Stimulated activated CD8-positive, alpha-beta memory T cell treated with anti-CD3 and anti-CD28 coated beads, Interleukin-4, amount 100 ng/mL, for 24 hours (primary cell): ENCODE measurements at regions not wholly inside any gene's neighbourhood (a gene's known extent, or its start where the extent isn't known, plus 50 kb on each side); places are given as distances from the start of the nearest gene placed in this dataset.

Experiments
- DNase-seq: peaks from one replicate; pipeline ENCODE4 v3.0.0-alpha.2; 2020; ENCODE audit warnings: low read depth

- no peak for DNase-seq
Observed at GRCh38 chr18:78701771-78702396, 277.7 kb upstream of the SALL3 start.

DNA sequence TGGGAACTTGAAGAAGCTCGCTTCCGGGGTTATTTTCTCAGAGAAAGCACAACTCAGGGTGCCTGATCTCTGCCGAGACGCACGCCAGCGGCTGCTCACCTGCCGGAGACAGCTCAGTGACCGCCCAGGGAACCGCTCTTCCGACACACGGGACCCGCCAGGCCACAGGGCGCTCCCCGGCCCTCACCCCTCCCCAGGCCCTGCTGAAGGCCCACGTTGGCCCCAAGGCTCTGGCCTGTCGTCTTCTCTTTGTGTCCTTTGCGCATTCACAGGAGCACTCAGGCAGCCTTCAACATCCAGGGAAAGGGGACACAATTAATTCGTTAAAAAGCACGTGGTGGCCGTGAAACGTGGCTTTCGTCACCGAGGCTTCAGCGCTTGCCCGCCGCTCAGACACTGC, 276.3 kb upstream of the SALL3 start:
- DNase-seq = no peak

DNA sequence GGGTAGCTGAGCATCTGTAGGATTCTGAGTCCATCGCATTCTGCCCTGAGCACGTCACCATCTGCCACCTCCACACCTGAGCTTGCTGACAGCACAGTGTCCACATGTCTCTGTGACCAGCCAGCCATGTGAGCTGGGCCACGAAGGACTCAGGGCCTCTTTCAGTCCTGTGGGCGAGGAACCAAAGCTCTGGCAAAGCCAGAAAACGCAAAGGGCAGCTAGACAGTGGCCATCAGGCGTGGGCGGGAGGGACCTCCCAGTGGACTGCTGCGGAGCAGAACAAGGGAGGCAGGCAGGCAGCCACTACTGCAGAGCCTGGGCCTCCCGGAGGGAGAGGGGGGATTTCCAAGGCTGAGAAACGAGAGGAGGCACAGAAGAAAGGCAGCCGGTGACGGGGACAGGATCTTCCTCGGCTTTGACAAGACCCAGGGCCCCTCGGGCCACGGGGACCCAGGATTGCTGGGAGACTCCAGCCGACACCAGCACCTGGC, 274.6 kb upstream of the SALL3 start:
- DNase-seq = no peak

GRCh38 chr18:78709261-78709809, 270.3 kb upstream of the SALL3 start:
- no peak for DNase-seq

DNA sequence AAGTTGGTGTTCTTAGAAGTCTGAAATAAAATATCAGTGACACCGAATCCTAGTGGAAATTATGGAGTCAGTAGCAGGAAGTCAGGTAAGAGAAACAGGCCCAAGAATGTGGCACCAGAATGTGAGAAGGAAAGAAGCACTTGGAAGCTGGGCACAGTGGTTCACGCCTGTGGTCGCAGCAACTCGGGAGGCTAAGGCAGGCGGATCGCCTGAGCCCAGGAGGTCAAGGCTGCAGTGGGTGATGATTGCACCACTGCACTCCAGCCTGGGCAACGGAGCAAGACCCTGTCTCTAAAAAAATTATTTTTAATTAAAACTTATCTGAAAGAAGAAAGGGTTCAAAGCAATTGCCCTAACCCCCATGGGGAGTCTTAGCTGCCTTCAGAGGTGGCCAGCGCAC, 268.3 kb upstream of the SALL3 start:
- no peak for DNase-seq

DNA sequence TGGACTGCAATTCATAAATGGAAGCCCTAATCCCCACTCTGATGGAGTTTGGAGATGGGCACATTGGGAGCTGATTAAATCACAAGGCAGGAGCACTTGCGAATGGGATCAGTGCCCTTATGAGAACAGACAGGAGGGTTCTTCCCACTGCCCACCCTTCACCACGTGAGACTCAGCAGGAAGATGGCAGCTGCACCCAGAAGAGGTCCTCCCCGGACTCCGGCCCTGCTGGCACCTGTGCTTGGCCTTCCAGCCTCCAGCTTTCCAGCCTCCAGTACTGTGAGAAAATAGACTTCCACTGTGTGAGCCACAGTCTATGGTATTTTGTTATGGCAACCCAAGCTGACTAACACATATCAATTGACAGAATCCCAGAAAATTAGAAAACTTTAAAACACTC, 267.6 kb upstream of the SALL3 start:
- DNase-seq = no peak

DNA sequence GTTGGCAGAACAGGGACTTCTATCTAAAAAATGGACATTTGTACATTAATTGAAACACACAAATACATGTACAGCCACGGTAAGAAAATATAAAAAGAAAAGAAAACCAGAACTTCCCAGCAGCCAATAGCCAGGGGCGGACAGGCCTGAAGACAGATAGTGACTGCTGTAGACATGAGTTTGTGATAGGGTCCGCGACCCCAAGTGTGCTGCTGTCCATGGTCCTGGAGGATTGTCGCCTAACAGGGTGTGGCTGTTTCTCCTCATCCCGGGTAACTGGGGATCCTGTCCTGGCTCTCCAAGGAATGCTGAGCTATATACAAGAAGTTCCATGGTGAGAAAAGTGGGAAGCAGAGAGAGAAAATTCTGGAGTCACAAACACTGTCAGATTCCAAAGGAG, 266.5 kb upstream of the SALL3 start:
- no peak for DNase-seq

DNA sequence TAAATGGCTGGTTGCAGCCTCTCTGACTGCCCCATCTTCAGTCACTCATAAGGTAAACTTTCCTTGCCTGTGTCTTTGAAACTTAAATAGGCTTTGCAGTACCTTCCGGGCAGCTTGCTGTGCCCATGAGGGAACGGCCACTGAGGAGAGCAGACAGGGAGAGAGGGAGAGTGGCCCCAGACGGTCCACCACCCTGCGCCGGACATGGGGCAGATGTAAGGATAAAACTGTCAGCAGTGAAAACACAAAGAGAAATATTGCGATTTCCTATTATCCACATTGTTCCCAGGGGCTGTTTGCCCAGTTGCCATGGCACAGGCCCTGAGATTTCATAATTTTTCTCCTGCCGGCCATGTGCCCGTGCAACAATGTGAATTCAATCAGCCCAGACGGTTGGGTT, 265.9 kb upstream of the SALL3 start:
- no peak for DNase-seq

GRCh38 chr18:78716022-78716421, 263.6 kb upstream of the SALL3 start:
- no peak for DNase-seq

GRCh38 chr18:78716581-78716980, 263.0 kb upstream of the SALL3 start:
- DNase-seq = no peak

GRCh38 chr18:78717051-78717765, 262.4 kb upstream of the SALL3 start:
- DNase-seq = no peak

- no peak for DNase-seq
Observed at GRCh38 chr18:78717766-78718150, 261.9 kb upstream of the SALL3 start.

DNA sequence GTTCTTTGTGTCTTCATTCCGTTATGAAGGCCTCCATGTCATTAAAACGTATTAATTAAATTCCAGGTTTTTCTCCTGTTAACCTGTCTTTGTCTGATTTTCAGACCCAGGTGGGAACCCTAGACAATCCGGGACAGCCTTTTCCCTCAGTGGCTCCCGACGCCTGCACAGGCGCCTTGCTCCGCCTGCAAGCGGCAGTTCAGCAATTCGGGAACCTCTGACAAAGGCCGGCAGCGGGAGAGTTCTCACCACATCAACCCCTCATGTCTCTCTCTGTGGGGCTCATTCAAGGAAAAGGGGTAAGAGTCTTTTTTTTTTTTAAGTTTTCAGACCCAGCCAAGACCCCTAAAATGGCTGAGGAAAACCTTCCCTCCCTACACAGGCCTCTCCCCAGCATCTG, 259.8 kb upstream of the SALL3 start:
- DNase-seq = no peak

GRCh38 chr18:78720456-78721237, 259.0 kb upstream of the SALL3 start:
- no peak for DNase-seq

DNA sequence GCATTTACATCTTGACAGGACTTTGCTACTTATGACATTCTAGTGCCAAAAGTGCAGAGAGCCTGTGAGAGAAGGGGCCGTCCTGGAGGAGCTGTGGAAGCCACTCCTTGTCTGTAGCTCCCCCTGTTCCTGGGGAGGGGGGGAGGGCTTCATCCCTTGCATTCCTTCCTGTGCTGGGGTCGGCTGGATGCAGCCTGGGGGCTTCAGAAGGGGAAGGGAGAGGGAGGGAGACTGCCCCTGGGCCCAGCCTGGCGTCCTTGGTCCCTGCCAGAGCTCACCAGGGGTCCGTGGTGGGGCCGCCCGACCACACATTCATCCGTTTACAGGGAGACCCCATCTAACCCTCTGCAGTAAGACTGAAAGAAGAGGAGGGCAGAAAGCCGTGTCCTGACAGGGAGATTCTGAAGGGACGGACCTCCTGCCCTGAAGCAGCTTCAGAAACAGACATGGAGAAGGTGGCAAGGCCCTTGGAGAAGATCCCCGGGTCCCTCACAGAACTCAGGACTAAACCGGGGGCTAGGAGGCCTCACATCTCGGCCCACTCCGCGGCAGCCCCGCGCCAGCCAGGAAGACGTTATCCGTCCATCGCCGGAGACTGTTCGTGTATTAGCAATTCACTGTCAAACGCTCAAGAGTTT, 258.3 kb upstream of the SALL3 start:
- no peak for DNase-seq

- no peak for DNase-seq
Observed at GRCh38 chr18:78721981-78722380, 257.6 kb upstream of the SALL3 start.

- DNase-seq = no peak
Observed at GRCh38 chr18:78722386-78722785, 257.2 kb upstream of the SALL3 start.

GRCh38 chr18:78722929-78723710, 256.5 kb upstream of the SALL3 start:
- DNase-seq = no peak

DNA sequence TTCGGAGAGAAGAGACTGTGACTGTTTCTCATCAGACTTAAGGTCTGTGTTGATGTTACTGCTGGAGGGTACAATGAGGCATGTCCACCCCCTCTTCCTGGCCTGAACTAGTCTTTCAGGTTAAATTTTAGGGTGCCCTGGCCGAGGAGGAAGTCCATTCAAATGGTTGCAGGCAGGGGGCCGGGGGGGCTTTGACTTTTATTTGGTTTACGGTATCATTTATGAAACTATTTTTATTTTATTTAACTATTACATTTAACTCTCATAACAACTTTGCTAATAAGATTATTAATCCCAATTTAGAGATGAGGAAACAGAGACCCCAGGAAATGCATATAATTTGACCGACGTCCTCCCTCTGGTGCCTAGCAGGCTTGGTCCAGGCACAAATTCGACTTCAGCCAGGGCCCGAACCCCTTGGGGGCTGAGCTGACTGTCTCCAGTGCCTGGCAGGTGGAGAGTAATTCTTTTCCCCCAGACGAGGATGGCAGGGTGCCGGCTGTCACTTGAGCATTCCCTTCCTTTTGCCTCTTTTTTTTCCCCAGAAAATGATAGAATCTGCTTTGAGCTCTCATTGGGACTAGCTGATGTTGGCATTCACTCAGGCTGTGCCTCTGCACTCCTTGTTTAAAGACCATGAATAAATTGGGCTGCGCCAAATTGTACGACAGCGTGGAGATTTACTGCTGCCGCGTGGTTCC, 255.3 kb upstream of the SALL3 start:
- DNase-seq = no peak

DNA sequence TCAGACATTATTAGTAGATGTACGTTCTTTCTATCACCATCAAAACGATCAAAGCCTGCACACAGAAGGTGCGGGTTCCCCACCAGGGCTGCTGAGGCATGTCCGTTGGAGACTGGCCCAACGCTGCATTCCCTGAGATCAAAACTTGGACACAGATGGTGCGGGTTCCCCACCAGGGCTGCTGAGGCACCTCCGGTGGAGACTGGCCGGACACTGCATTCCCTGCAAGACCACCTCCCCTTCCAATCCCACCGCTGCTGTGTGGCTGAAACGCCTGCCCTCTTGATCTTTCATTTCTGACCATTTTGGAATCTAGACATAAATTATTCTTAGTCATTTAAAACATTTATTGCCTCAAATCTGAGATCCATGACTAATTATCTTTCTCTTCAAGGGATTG, 254.2 kb upstream of the SALL3 start:
- DNase-seq = no peak
